Lung (tissue), 11 donors: ENCODE measurements at regions not wholly inside any gene's neighbourhood (a gene's known extent, or its start where the extent isn't known, plus 50 kb on each side); places are given as distances from the start of the nearest gene placed in this dataset.

Experiments used
- ATAC-seq: fragments of 200-7000 bp; cut with Tn5 transposase; one replicate; pipeline ENCODE4 v1.9.1; 2020; ENCODE audit warnings: moderate number of reproducible peaks; ENCODE audit not compliant: insufficient read depth, low FRiP score
- DNase-seq, 3 donors: peaks; one replicate each; pipeline ENCODE4 v3.0.0-alpha.2; 2013 to 2017
- H3K27ac ChIP-seq, 2 donors: one replicate each; pipeline ENCODE4 v1.5.1; 2013; ENCODE audit warnings: mild to moderate bottlenecking in 2 of 2, moderate library complexity in 2 of 2, control low read depth in 1 of 2, inconsistent platforms in 1 of 2, low read depth in 1 of 2, low read length in 1 of 2
- H3K27me3 ChIP-seq, 3 donors: one replicate each; pipeline ENCODE4 v1.5.1; 2013; ENCODE audit warnings: low read length in 2 of 3; ENCODE audit not compliant: control insufficient read depth in 3 of 3, insufficient read depth in 3 of 3
- H3K36me3 ChIP-seq, 4 donors: one replicate each; pipeline ENCODE4 v1.5.1; 2013; ENCODE audit warnings: low read length in 4 of 4, mild to moderate bottlenecking in 1 of 4, moderate library complexity in 1 of 4; ENCODE audit not compliant: control insufficient read depth in 4 of 4, insufficient read depth in 4 of 4
- H3K4me1 ChIP-seq, 5 donors: one replicate each; pipeline ENCODE4 v1.5.1; 2013; ENCODE audit warnings: low read length in 5 of 5, mild to moderate bottlenecking in 2 of 5, moderate library complexity in 1 of 5; ENCODE audit not compliant: control insufficient read depth in 5 of 5, insufficient read depth in 5 of 5
- H3K4me3 ChIP-seq: one replicate; pipeline ENCODE4 v1.5.1; 2013; ENCODE audit warnings: mild to moderate bottlenecking, control low read depth, moderate library complexity
- H3K9ac ChIP-seq, 2 donors: one replicate each; pipeline ENCODE4 v1.5.1; 2013; ENCODE audit warnings: low read length in 2 of 2, control low read depth in 1 of 2; ENCODE audit not compliant: insufficient read depth in 1 of 2
- H3K9me3 ChIP-seq, 4 donors: one replicate each; pipeline ENCODE4 v1.5.1; 2013; ENCODE audit warnings: low read length in 3 of 4, mild to moderate bottlenecking in 1 of 4, moderate library complexity in 1 of 4; ENCODE audit not compliant: control insufficient read depth in 4 of 4, insufficient read depth in 3 of 4
- WGBS, 2 donors: extraction: QIAGEN DNeasy Blood & Tissue Kit; methylation state at CpG; one replicate each; pipeline ENCODE4 v1.1.7; 2013; 5-methylcytosine and 5-hydroxymethylcytosine counted together
- TF ChIP-seq, protein P1 (sequence below): IDR thresholded peaks from 2 replicates; pipeline ENCODE4 v1.5.1; 2012; ENCODE audit warnings: mild to moderate bottlenecking; ENCODE audit errors: control extremely low read depth, extremely low read depth
- donor health status: control.
- donor health status: control.
- donor health status: Bipolar disorder and iron deficiency.
- donor health status: healthy.
- donor health status: DM: yes; HTN: yes; CAD: no.

DNA sequence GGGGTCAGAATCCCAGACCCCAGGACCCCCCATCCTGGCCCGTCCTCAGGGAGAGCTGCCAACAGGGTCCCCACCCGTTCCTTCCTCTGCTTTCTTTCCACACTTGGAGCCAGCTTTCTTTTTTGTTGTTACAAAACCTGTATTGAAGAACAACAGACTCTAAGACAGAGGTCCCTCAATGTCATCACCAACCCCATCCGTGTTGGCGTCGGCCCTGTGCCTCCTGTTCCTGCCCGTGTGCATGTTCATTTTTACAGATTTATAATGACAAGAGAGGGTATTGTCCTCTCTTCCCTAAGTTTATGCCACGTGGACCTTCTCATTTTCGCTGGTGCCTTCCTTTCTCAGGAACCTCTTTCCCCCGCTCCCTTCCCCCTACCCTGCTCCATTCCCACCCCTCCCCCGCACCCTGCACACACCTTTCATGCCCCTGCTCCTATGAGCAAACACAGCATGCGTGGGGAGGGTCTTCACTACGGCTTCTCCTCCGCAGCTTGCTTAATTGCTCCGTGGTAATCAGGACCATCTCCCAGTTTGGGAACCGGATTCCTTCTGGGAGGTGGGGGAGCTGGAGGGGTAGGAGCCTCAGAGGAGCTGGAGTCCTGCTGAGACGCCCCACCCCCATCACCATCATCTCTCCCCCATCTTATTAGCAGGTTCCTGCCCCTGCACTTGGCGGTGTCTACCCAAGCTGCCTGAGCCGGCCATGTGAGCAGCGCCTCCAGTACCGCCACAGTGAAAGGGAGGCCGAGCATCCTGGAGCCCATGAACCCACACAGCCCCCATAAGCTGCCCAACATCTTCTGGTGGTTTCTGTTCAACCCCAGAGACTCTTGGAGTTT, 88.0 kb upstream of the INSIG1 start:
- no peak overlapping the region for H3K9ac ChIP-seq
- ATAC-seq (no peak), DNase-seq (no peak)
- H3K27ac ChIP-seq = peak overlapping the region; percentile 5 to 71
- WGBS, 2 donors = 58 to 76% methylated on average over 21 of the region's 21 CpGs
- H3K4me3 ChIP-seq = no peak overlapping the region
- peaks cover 0 to 18% (median 4%) of the 10 kb centered on the region in 5 donors for H3K4me1 ChIP-seq
- TF ChIP-seq, protein P1, sequence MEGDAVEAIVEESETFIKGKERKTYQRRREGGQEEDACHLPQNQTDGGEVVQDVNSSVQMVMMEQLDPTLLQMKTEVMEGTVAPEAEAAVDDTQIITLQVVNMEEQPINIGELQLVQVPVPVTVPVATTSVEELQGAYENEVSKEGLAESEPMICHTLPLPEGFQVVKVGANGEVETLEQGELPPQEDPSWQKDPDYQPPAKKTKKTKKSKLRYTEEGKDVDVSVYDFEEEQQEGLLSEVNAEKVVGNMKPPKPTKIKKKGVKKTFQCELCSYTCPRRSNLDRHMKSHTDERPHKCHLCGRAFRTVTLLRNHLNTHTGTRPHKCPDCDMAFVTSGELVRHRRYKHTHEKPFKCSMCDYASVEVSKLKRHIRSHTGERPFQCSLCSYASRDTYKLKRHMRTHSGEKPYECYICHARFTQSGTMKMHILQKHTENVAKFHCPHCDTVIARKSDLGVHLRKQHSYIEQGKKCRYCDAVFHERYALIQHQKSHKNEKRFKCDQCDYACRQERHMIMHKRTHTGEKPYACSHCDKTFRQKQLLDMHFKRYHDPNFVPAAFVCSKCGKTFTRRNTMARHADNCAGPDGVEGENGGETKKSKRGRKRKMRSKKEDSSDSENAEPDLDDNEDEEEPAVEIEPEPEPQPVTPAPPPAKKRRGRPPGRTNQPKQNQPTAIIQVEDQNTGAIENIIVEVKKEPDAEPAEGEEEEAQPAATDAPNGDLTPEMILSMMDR = no peak
- no peaks in the 10 kb centered on the region for H3K9me3 ChIP-seq
- peaks cover 0 to 8% (median 2%) of the 10 kb centered on the region in 3 donors for H3K27me3 ChIP-seq
- no peaks in the 10 kb centered on the region for H3K36me3 ChIP-seq

DNA sequence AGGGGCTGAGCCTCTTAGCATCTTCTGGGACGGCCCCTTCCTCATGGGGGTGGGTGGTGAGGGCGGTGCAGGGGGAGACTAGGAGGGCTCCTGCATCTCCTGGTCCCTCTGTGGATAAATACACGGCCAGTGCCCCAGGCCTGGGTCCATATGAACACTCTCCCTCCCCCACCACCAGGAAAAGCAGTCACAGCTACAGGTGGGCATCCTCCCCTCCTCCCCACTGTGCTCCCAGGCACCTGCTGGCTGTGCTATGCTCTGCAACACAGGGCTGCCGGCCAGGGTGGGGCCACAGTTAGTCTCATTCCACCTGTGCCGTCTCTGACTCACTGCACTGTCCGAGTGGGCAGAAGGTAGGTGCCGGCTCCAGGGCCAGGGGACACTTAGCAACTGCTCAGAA, 87.3 kb upstream of the INSIG1 start:
- DNase-seq (no peak), ATAC-seq (no peak)
- WGBS, 2 donors = 81 to 84% methylated on average over 7 of the region's 7 CpGs
- Histone ChIP-seq H3K9me3 (no peaks in the 10 kb centered on the region), H3K4me1 (peaks cover 0 to 16% (median 4%) of the 10 kb centered on the region in 5 donors), H3K4me3 (no peak overlapping the region), H3K9ac (no peak overlapping the region), H3K27ac (no peak overlapping the region), H3K36me3 (no peaks in the 10 kb centered on the region), H3K27me3 (peaks cover 0 to 8% (median 4%) of the 10 kb centered on the region in 3 donors)
- TF ChIP-seq, protein P1 = no peak

DNA sequence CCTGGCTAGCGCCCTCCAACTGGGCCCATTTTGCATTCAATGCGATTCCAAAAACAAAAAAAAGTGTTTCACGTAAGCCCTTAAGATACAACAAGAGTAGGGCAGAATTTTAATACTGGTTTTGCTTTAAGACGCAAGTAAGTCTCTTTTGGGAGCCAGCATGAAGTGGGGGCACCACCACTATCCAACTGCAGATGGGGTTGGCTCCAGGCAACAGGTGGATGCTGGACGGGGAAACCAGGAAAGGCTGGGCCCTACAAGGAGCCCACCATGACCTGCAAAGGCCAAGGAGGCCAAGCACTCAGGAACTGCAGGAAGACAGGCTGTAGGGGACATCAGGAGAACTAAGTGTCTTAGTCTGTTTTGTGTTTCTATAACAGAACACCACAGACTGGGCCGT, 86.5 kb upstream of the INSIG1 start:
- no peaks in the 10 kb centered on the region for H3K36me3 ChIP-seq
- H3K4me1 ChIP-seq = peaks cover 0 to 14% (median 4%) of the 10 kb centered on the region in 5 donors
- H3K9ac ChIP-seq = no peak overlapping the region
- TF ChIP-seq, protein P1 = no peak
- H3K4me3 ChIP-seq = no peak overlapping the region
- no peak overlapping the region for H3K27ac ChIP-seq
- 91 to 93% methylated on average over 6 of the region's 6 CpGs for WGBS, 2 donors
- no peaks in the 10 kb centered on the region for H3K9me3 ChIP-seq
- ATAC-seq (no peak), DNase-seq (no peak)
- H3K27me3 ChIP-seq = peaks cover 0 to 8% (median 4%) of the 10 kb centered on the region in 3 donors
